K562 (cell line): ENCODE measurements at regions not wholly inside any gene's neighbourhood (a gene's known extent, or its start where the extent isn't known, plus 50 kb on each side); places are given as distances from the start of the nearest gene placed in this dataset.

Experiments
- ATAC-seq: fragments of 200-7000 bp; cut with Tn5 transposase; 3 replicates; pipeline ENCODE4 v1.9.1; 2020; ENCODE audit warnings: moderate library complexity
- BruUV-seq: library from RNA; stranded (reverse); fragments of 400-500 nt; replicated peaks from 2 replicates; lab custom pipeline; 2021; lab: Mats Ljungman, UMichigan
- CTCF ChIA-PET: fragments of 300-600 bp; formaldehyde crosslinking; extraction: SDS; loops from one replicate; lab custom pipeline; 2021; ENCODE audit warnings: low intra/inter-chr PET ratio; lab: Yijun Ruan, JAX
- POLR2A ChIA-PET: fragments of 300-600, 350-650 bp; sonication (Branson Sonifier 250); formaldehyde crosslinking; extraction: SDS; loops from one replicate; lab custom pipeline; 2021; ENCODE audit warnings: antibody characterized with exemption, inconsistent platforms; lab: Yijun Ruan, JAX
- DNase-seq, 4 experiments: peaks; one replicate each; pipeline versions ENCODE4 v3.0.0 to v3.0.0-alpha.2; 2011 to 2018; ENCODE audit warnings: low spot score in 3 of 4, mixed read lengths in 3 of 4; ENCODE audit errors: extremely low read depth in 1 of 4
- FAIRE-seq: peaks from 2 replicates; lab custom pipeline; 2011; peaks lifted over from hg19 to GRCh38; lab: Jason Lieb, UNC
- H2AFZ ChIP-seq: 2 replicates; pipeline ENCODE4 v1.6.0; 2011; ENCODE audit warnings: low read depth, low read length, control low read depth, inconsistent platforms
- H3K27ac ChIP-seq: fragments of 200-600 bp; 3 replicates; pipeline ENCODE4 v1.8.0; 2011; ENCODE audit warnings: low read depth, mild to moderate bottlenecking, control low read depth, inconsistent platforms, low read length, moderate library complexity, mixed read lengths; ENCODE audit errors: extremely low read depth
- H3K27me3 ChIP-seq, 2 experiments: fragments of 300-600 bp in 1 of 2; 2 replicates in 1 of 2; 3 replicates in 1 of 2; pipeline versions ENCODE4 v1.6.0 to v1.8.0; 2011; ENCODE audit warnings: inconsistent platforms in 2 of 2, low read length in 2 of 2, mild to moderate bottlenecking in 1 of 2, mixed read lengths in 1 of 2, moderate library complexity in 1 of 2; ENCODE audit not compliant: control insufficient read depth in 2 of 2, insufficient read depth in 2 of 2
- H3K36me3 ChIP-seq: fragments of 300-600 bp; 3 replicates; pipeline ENCODE4 v1.8.0; 2011; ENCODE audit warnings: mild to moderate bottlenecking, low read length, inconsistent platforms; ENCODE audit not compliant: control insufficient read depth, insufficient read depth
- H3K4me1 ChIP-seq, 2 experiments: fragments of 200-600 bp in 1 of 2; replicated peaks in 1 of 2; 2 replicates in 1 of 2; 3 replicates in 1 of 2; pipeline versions ENCODE4 v1.5.1 to v1.8.0; 2011; ENCODE audit warnings: inconsistent platforms in 2 of 2, low read length in 2 of 2, mild to moderate bottlenecking in 1 of 2, mixed read lengths in 1 of 2, moderate library complexity in 1 of 2; ENCODE audit not compliant: control insufficient read depth in 2 of 2, insufficient read depth in 2 of 2
- H3K4me2 ChIP-seq: 2 replicates; pipeline ENCODE4 v1.6.1; 2011; ENCODE audit warnings: low read length, control low read depth, inconsistent platforms, mixed read lengths; ENCODE audit not compliant: insufficient read depth
- H3K4me3 ChIP-seq: fragments of 200-600 bp; sonication (generic), shearing (Covaris generic); 2 replicates; pipeline ENCODE4 v1.5.1; 2016; ENCODE audit warnings: control low read depth, inconsistent platforms
- H3K79me2 ChIP-seq: fragments of 200-600 bp; 3 replicates; pipeline ENCODE4 v1.8.0; 2011; ENCODE audit warnings: low read length, inconsistent platforms; ENCODE audit not compliant: control insufficient read depth, insufficient read depth
- H3K9ac ChIP-seq, 2 experiments: 2 replicates each; pipeline versions ENCODE4 v1.6.0 to v1.6.1; 2011; ENCODE audit warnings: low read depth in 2 of 2, low read length in 2 of 2, control low read depth in 1 of 2, inconsistent platforms in 1 of 2, mild to moderate bottlenecking in 1 of 2, mixed read lengths in 1 of 2; ENCODE audit not compliant: insufficient read depth in 1 of 2
- H3K9me1 ChIP-seq: one replicate; pipeline ENCODE4 v1.6.0; 2011; ENCODE audit warnings: inconsistent platforms, mild to moderate bottlenecking, low read length, moderate library complexity; ENCODE audit not compliant: control insufficient read depth, insufficient read depth
- H3K9me3 ChIP-seq: replicated peaks from 2 replicates; pipeline ENCODE4 v1.5.1; 2011; ENCODE audit warnings: low read depth, low read length, inconsistent platforms; ENCODE audit not compliant: control insufficient read depth, insufficient read depth
- H4K20me1 ChIP-seq: replicated peaks from 2 replicates; pipeline ENCODE4 v1.6.1; 2011; ENCODE audit warnings: low read length, inconsistent platforms, mixed read lengths; ENCODE audit not compliant: control insufficient read depth, insufficient read depth
- ARID2 ChIP-seq: fragments of 450-650 bp; IDR thresholded peaks from 2 replicates; pipeline ENCODE4 v1.6.1; 2017; ENCODE audit warnings: antibody characterized with exemption, mild to moderate bottlenecking
- CBX8 ChIP-seq: fragments of 200-600 bp; sonication (generic); IDR thresholded peaks from 2 replicates; pipeline ENCODE4 v1.6.1; 2012; ENCODE audit warnings: borderline replicate concordance, mixed run types, low read depth, mild to moderate bottlenecking, moderate library complexity, mixed read lengths, low read length, control low read depth, inconsistent platforms; ENCODE audit not compliant: poor library complexity, severe bottlenecking; ENCODE audit errors: extremely low read depth
- CHD2 ChIP-seq: IDR thresholded peaks from 2 replicates; pipeline ENCODE4 v1.6.1; 2011; ENCODE audit warnings: low read depth, low read length
- FOXA3 ChIP-seq, 2 experiments: fragments of 450-650 bp in 1 of 2; sonication (generic) in 1 of 2; formaldehyde crosslinking; IDR thresholded peaks in 1 of 2; conservative IDR thresholded peaks in 1 of 2; 2 replicates each; pipeline versions ENCODE4 v1.4.0 to v1.8.0; 2020 to 2022; ENCODE audit warnings: mild to moderate bottlenecking in 2 of 2, missing genetic modification reagents in 1 of 2
- KAT8 ChIP-seq: fragments of 450-650 bp; IDR thresholded peaks from 2 replicates; pipeline ENCODE4 v1.6.1; 2016; ENCODE audit warnings: low read depth, mild to moderate bottlenecking
- LARP7 ChIP-seq: fragments of 450-650 bp; IDR thresholded peaks from 2 replicates; pipeline ENCODE4 v1.6.1; 2016
- NFYB ChIP-seq: IDR thresholded peaks from 2 replicates; pipeline ENCODE4 v1.6.1; 2011; ENCODE audit warnings: mild to moderate bottlenecking, moderate library complexity; ENCODE audit not compliant: insufficient read length; ENCODE audit errors: extremely low read depth
- PHB ChIP-seq: fragments of 250-450 bp; sonication (Bioruptor Pico); IDR thresholded peaks from 2 replicates; pipeline ENCODE4 v1.5.0; 2021
- SNIP1 ChIP-seq: fragments of 450-650 bp; IDR thresholded peaks from 2 replicates; pipeline ENCODE4 v1.7.1; 2017; ENCODE audit warnings: low read depth, mild to moderate bottlenecking
- U2AF1 ChIP-seq: fragments of 200-400 bp; formaldehyde crosslinking; optimal IDR thresholded peaks from 2 replicates; pipeline ENCODE3; 2017; ENCODE audit warnings: mild to moderate bottlenecking, low read depth, low read length, moderate library complexity
- ZNF253 ChIP-seq: fragments of 250-450 bp; sonication (Bioruptor Pico); conservative IDR thresholded peaks from 2 replicates; pipeline ENCODE4 v1.6.1; 2021; ENCODE audit warnings: mild to moderate bottlenecking
- ZNF551 ChIP-seq: fragments of 250-450 bp; sonication (Bioruptor Pico); IDR thresholded peaks from 2 replicates; pipeline ENCODE4 v1.5.0; 2021; ENCODE audit warnings: mild to moderate bottlenecking, moderate library complexity
- ZNF76 ChIP-seq: fragments of 250-450 bp; sonication (Bioruptor Pico); IDR thresholded peaks from 2 replicates; pipeline ENCODE4 v1.4.0; 2020; ENCODE audit warnings: mild to moderate bottlenecking, moderate library complexity, borderline replicate concordance
- ZNF830 ChIP-seq: fragments of 250-450 bp; sonication (Bioruptor Pico); IDR thresholded peaks from 2 replicates; pipeline ENCODE4 v1.5.0; 2021; ENCODE audit warnings: mild to moderate bottlenecking
- WGBS: fragments of 100-300 bp; shearing (Covaris generic); methylation state at CpG from one replicate; pipeline ENCODE4 v1.1.6; 2016; ENCODE audit warnings: low coverage, mixed read lengths; ENCODE audit not compliant: insufficient coverage; ENCODE audit errors: missing lambda C conversion rate; 5-methylcytosine and 5-hydroxymethylcytosine counted together
- in situ Hi-C: fragments of 300-500 bp; cut with MboI; formaldehyde crosslinking; loops from 4 replicates; pipeline ENCODE4 v1.15.0; 2018; ENCODE audit warnings: inconsistent platforms, mixed read lengths
- intact Hi-C: fragments of 100-400 bp; cut with micrococcal nuclease; formaldehyde crosslinking; loops from 2 replicates; pipeline ENCODE4 v1.14.2; 2022
- TF ChIP-seq, protein P1 (sequence below): sonication (generic); formaldehyde crosslinking; IDR thresholded peaks from 2 replicates; pipeline ENCODE4 v1.4.0; 2020; ENCODE audit warnings: mild to moderate bottlenecking, missing genetic modification reagents
- TF ChIP-seq, protein P2 (sequence below): fragments of 250-450 bp; sonication (Bioruptor Pico); IDR thresholded peaks from 2 replicates; pipeline ENCODE4 v1.5.0; 2021
- TF ChIP-seq, protein P3 (sequence below): fragments of 250-450 bp; sonication (Bioruptor Pico); IDR thresholded peaks from 2 replicates; pipeline ENCODE4 v1.8.0; 2022; ENCODE audit warnings: inconsistent platforms, mild to moderate bottlenecking, moderate library complexity, borderline replicate concordance

DNA sequence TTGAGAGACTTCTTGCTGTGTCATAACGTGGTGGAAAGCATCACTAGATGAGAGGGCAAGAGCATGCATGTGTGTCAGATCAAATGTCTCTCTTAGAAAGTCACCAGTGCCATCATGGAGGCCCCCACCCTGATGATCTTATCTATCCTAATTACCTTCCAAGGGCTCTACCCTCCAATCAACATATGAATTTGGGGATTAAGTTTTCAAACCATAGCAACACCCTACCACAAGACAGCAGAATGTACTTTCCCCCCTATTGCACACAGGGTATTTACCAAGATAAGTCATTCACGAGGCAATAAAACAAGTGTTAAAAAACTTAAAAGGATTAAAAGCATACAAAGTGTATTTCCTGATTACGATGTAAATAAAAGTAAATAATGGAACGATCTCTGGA, 515.6 kb downstream of the LMO4 start (continued):
- TF ChIP-seq ZNF551 (no peak), NFYB (no peak)

DNA sequence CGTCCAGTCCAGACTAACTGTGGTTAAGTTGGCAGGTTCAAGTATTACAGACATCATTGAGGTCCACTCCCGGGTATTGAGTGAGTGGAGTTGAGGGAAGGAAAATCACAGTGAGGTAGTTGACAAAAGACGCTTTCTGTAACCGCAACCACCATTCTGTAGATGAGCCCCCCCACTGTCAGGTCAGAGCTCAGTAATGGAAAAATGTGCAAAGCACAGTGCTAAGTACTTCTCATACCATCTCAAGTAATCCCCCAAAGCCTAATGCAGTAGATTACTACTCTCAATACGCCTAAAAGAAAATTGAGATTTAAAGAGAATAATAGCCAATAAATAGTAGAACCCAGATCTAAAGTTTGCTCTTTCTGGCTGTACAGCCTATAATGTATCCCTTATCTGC, 522.8 kb downstream of the LMO4 start:
- no peak overlapping the region for H3K27ac ChIP-seq
- H3K27me3 ChIP-seq: no peaks in the 10 kb centered on the region
- intact Hi-C loops (no loop called here), in situ Hi-C loops (no loop called here)
- DNase-seq: no peak
- BruUV-seq: no TSS peak
- H4K20me1 ChIP-seq: no peaks in the 10 kb centered on the region
- H3K9me1 ChIP-seq: no peaks in the 10 kb centered on the region
- H3K4me3 ChIP-seq: no peak overlapping the region
- no peaks in the 10 kb centered on the region for H3K79me2 ChIP-seq
- no peaks in the 10 kb centered on the region for H3K9me3 ChIP-seq
- H3K9ac ChIP-seq: no peak overlapping the region
- no peak overlapping the region for H2AFZ ChIP-seq
- no peak for ATAC-seq
- no peak for FAIRE-seq
- H3K36me3 ChIP-seq: no peaks in the 10 kb centered on the region
- 8% methylated on average over 5 of the region's 5 CpGs for WGBS
- POLR2A ChIA-PET: no interaction called here
- CTCF ChIA-PET: no interaction called here
- H3K4me2 ChIP-seq: no peak overlapping the region
- H3K4me1 ChIP-seq: no peaks in the 10 kb centered on the region
- TF ChIP-seq CHD2 (no peak), U2AF1 (no peak), CBX8 (no peak), FOXA3 (CRISPR knock-in tag; conservative IDR thresholded peaks at IDR 0.05 in 1 of 2, IDR thresholded peaks at IDR 0.05 in 1 of 2) (no peak), ARID2 (no peak), KAT8 (no peak), ZNF76 (CRISPR knock-in tag) (no peak), ZNF253 (CRISPR knock-in tag) (no peak), ZNF830 (CRISPR knock-in tag) (no peak), SNIP1 (no peak), PHB (CRISPR knock-in tag) (no peak), LARP7 (no peak)
- TF ChIP-seq, protein P1, sequence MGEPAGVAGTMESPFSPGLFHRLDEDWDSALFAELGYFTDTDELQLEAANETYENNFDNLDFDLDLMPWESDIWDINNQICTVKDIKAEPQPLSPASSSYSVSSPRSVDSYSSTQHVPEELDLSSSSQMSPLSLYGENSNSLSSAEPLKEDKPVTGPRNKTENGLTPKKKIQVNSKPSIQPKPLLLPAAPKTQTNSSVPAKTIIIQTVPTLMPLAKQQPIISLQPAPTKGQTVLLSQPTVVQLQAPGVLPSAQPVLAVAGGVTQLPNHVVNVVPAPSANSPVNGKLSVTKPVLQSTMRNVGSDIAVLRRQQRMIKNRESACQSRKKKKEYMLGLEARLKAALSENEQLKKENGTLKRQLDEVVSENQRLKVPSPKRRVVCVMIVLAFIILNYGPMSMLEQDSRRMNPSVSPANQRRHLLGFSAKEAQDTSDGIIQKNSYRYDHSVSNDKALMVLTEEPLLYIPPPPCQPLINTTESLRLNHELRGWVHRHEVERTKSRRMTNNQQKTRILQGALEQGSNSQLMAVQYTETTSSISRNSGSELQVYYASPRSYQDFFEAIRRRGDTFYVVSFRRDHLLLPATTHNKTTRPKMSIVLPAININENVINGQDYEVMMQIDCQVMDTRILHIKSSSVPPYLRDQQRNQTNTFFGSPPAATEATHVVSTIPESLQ (CRISPR knock-in tag): no peak
- TF ChIP-seq, protein P2, sequence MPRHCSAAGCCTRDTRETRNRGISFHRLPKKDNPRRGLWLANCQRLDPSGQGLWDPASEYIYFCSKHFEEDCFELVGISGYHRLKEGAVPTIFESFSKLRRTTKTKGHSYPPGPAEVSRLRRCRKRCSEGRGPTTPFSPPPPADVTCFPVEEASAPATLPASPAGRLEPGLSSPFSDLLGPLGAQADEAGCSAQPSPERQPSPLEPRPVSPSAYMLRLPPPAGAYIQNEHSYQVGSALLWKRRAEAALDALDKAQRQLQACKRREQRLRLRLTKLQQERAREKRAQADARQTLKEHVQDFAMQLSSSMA (CRISPR knock-in tag): no peak
- TF ChIP-seq, protein P3, sequence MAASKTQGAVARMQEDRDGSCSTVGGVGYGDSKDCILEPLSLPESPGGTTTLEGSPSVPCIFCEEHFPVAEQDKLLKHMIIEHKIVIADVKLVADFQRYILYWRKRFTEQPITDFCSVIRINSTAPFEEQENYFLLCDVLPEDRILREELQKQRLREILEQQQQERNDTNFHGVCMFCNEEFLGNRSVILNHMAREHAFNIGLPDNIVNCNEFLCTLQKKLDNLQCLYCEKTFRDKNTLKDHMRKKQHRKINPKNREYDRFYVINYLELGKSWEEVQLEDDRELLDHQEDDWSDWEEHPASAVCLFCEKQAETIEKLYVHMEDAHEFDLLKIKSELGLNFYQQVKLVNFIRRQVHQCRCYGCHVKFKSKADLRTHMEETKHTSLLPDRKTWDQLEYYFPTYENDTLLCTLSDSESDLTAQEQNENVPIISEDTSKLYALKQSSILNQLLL (CRISPR knock-in tag): no peak
